ENCODE measurements at regions not wholly inside any gene's neighbourhood (a gene's known extent, or its start where the extent isn't known, plus 50 kb on each side); places are given as distances from the start of the nearest gene placed in this dataset.
A peak's percentile ranks its signal among the peaks of the same experiment; 100 is the strongest.

DNA sequence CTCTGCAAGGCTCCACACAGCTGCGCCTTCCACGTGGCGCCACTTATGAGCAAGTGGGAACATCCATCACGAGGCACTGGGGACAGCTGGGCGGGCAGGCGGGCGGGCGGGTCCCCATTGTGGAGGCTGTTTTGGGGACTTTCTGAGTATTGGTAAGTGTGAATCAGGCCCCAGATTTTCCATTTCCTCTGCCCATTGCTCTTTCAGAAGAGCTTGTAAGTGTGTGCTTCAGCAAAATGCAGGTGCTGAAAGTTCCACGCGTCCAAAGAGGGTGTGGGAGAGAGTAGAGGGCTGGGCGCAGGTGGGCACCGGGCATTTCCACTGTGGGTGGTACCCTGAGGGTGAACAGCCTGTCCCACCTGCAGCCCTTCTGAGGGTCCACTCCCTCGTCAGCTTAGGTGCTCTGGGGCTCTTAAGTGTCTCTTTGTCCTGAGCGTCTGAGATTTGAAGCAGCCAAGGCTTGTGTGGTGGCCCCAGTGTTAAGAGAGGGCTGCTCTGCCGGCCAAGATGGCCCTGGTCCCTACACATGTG, 177.1 kb downstream of the RPLP1 start:
- DNase-seq: no peak

DNA sequence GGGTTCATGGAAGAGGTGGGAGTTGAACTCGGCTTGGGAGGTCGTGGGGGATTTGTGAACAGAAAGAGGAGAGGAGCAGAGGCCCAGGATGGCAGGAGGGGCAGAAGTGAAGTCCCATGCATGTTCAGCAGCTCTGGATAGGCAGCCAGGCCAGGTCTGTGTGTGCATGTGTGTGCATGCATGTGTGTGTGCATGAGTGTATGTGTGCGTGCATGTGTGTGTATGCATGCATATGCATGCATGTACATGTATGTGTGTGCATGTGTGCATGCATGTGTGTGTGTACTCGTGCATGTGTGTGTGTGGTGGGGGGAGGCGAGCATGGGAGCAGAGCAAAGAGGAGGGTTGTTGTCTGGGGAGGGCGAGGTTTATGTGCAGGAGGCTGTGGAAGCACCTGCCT, 178.4 kb downstream of the RPLP1 start:
- DNase-seq: no peak

DNA sequence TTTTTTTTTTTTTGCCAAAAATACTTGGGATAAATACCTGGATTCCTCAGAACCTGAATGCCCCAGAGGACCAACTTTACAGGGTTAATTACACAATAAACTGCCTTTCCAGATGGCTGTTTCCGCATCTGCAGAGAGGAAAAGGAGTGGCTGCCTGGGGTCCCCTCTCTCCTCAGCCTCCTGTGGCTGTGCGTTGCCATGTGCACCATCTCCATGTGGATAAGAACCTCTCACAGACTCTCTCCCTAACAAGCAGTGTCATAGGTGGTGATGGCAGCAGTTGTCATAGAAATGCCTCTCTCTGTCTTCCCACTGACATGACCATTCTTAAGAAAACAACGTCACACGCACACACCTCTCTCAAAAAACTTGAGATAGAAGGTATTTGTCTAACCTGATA, 179.4 kb downstream of the RPLP1 start:
- no peak for DNase-seq

DNA sequence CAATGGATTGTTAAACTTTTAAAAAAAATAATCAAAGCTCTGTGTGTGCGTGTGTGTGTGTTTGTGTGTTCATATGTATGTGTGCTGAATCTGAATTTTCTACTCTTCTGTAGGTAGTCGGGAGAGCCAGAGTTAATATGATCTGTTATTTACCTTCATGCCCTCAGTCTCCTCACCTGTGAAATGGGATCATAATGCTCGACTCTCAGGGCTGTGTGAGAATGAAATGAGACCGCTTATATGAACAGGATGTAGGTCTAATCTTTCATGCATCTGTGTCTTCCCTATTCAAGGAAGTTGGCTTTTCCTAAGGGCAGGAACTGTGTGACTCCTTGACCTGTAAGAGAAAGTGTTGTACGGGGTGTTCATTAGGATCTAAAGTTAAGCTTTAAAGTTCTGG, 182.2 kb downstream of the RPLP1 start:
- no peak for DNase-seq

DNA sequence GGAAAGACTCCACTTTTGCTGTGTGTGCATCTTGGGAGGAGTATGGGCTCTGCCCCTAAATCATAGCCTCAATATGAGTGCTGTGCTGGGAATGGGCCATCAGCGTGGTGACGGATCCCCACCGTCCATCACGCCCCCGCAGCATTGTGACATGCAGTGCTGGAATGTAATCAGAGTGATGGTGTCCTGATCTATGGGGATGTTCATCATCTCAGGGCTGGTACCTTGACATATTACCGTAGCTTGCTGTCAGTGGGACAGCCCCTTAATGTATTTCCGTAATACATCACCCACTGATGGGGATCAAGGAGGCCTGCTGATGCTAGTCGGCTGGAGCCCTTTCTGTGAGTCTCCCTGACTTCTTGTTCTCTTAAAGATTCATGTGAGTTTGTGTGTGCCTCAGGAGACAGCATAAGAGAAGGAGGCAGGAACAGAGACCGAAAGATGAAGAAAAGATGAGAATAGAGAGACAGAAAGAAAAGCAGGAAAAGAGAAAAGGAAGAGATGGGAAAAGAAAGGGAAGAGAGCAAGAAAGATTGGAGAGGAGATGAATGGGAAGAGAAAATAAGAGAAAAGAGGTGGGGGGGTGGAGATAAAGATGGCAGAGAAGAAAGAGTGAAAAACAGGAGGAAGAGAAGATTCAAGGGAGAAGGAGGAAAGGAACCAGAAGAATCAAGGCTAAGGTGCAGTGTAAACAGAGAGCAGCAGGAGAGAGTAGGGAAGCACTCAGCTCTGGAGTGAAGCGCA, 183.7 kb downstream of the RPLP1 start:
- DNase-seq: no peak

DNA sequence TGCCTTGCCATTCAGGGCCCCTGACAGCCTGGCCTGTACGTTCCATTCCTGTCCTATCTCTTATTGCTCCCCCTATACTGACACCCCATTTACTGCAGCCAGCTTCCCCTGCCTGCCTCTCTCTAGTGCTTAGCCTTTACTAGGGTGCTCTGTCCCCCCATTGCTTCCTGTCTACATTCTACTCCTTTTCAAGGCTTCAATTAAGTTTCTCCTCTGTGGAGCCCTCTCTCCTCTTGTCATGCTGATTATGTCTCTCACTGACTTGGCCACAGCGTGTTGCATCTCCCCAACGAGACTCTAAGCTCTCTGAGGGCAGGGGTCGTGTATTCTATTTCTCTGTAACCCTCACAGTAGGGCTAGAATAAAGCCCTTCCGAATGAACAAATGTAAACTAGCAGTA, 185.2 kb downstream of the RPLP1 start:
- DNase-seq: no peak

DNA sequence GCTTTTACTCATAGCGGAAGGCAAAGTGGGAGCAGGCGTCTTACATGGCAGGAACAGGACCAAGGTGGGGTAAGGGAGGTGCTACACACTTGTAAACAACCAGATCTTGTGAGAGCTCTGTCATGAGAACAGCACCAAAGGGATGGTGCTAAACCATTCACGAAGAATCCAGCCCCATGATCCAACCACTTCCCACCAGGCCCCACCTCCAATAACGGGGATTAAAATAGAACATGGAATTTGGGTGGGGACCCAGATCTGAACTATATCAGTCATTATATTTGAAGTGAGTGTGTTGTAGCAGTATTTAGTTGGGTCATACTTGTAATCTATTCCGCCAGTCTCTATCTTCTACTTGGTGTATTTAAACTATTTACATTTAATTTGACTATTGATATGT, 190.9 kb downstream of the RPLP1 start:
- DNase-seq: no peak

DNA sequence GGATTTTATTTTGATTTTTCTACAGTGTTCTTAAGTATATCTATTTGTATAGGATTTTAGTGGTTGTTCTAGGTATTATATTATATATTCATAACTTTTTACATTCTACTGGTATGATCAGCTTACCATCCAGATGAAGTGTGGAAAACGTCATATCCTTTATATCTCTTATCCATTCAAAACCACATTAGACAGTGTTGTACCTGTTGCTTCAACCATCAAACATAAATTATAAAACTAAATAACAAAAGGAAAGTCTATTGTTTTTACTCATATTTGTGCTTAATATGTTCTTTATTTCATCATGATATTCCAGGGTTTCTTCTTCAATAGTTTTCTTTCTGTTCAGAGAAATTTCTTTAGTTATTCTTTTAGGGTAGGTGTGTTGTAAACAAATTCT, 191.4 kb downstream of the RPLP1 start:
- no peak for DNase-seq

DNA sequence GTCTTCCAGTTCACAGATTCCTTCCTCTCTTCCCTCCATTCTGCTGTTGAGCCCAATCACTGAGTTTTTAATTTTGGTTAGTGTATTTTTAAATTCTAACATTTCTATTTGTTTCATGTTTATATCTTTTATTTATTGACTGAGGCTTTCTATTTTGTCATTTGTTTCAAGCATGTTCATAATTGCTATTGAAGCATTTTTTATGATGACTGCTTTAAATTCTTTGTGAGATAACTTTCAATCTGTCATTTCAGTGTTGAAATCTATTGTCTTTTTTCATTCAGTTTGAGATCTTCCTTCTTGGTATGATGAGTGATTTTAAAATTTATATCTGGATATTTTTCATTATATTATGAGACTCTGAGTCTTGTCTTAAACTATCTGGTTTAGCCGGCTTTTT, 192.3 kb downstream of the RPLP1 start:
- no peak for DNase-seq

DNA sequence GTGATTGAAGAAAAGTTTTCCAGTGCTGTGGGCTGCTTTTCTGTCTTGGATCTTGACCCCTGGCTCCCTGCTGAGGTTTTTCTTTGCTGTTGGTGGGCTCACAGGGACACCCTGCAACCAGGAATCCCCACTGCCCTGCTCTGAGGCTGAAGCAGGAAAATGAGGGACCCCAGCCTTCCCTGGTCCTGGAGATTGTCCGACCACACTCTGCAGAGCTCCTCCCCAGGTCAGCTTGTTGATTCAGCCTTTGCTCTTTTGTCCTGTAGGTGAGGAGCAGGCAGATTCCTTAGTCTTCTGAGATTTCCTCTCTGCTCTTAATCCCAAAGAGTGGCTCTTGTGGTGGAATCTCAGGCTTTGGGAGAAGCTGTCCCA, 194.5 kb downstream of the RPLP1 start:
- DNase-seq: no peak

DNA sequence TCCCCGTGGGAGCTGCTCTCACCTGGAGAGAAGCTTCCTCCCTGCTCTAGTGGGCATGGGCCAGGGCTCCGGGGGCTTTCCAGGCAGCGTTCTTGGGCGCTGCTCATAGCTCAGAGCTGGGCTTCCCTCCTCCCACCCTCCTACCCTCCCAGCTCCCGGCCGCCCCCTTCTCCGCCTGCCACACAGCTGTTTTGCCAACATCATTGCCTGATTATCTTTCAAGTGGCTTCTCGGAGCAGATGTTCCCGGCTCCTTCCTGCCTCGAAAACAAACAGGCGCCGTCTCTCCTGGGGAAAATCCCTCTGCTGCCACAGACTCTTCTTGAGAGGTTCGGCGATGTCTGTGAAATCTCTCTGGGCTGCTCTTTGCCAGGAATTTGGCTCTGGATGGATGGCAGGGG, 195.6 kb downstream of the RPLP1 start:
- DNase-seq: no peak

DNA sequence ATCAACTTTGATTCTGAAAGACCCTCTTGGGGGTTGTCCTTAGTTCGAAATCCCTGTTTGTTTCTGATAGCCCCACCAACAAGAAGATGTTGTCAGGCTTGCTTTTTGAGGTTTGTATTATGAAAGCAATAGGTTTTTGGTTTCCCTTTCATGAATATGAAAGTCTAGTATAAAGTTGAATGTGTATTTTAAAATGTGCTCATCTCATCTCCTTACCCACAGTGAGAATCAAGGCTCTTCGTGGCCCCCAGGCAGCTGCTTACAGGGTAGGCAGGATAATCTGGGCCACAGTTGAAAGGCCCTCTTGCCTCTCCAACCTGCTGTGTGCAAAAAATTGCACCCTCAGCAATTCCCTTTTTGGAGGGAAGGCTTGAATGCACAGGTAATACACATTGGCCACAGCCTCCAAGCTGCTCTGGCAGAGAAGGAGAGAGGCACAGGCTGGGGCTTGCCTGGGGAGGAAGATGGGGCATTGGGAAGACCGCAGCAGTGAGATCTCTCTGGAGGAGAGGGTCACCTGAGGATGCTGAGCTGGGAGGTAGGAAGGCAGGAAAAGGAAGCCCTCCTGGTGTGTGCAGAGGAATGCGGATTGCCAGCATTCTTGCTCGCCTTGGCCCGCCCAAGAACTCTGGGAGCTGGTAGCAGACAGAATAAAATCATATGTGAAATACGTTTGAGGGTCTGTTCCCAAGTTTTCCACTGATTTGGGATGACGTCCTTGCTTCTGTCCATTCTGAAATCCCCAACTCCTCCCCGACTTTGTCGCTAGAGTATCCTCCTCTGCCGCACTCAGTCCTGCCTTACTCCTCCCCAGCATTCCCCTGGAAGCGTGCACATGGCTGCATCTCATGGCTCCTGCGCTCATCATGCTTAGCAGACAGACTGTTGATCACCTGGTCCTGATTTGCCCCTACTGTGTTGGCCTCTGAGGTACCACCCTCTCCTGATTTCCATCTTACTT, 196.4 kb downstream of the RPLP1 start:
- DNase-seq: no peak

DNA sequence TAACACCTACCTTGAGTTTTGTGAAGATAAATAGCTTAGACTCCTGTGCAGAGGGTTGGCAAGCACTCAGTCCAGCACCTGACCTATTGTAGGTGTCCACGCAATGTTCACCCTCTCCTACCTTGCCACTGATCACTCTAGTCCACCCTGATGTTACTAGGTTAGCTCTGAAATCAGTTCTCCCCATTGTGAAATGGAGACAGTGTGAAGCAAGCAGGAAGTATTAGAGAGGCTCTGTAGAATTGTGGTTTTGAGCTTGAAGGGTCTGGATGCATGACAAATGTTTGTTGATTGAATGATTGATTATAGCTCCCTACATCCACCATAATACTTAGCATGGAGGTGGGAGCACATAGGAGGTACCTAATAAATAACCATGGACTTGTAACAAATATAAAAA, 199.7 kb downstream of the RPLP1 start:
- no peak for DNase-seq

DNA sequence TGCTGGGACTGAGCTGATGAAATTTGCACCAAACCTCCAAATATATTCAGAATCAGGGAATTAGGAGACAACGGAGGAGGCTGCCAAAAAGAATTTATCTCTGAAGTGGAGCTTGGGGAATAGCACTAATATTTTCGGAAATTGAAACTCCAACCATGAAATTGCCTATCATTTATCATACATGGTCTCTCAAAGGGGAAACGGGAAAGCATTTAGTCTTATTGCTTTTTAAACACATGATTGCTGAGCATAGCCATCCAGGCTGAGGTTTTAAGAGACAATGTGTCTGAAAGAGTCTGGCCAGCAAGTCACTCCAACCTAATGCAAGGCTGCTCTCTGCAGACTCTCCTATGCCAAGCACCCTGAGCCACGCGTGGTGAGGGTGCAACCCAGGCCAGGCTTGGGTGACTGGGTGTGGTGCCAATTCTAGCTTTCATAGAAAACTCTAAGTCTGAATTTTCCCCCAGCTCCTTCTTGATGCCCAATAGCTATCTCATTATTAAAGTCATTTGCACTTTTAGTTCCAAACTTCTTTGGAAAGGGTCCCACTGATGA, 200.2 kb downstream of the RPLP1 start:
- no peak for DNase-seq

DNA sequence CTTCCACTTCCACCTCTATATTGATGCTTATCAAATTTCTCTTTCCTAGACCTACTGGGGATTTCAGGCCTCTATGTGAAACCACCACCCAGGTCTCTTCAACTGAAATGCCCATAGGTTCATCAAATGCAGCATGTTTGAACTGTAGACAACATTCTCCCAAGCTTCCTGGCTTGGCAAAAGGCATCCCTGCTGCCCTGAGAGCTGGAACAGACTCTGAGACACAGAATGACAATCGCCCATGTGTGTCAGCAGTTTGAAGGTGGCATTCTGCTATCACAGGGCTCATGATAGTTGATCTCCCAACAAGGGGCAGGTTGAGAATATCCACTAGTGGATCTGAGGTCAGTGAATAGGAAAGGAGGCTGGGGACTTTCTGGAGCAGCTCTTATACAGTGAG, 200.7 kb downstream of the RPLP1 start:
- no peak for DNase-seq

DNA sequence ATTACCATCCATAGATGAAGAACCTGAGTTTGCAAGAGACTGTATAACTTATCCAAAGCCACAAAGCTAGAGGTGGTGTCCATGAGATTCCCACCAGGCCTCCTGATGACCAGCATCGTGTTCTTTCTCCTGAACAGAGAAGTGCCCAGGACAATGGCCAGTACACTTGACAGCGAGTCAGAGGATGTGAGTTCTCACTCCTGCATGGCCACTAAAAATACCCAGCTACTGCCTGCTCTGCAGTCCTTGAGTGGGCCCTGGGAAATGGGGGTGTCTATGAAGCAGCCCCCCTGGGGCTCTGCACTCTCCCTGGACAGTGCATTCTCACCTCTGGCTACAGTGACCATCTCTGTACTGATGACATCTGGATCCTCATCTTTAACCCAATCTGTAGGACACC, 201.2 kb downstream of the RPLP1 start:
- DNase-seq: no peak

DNA sequence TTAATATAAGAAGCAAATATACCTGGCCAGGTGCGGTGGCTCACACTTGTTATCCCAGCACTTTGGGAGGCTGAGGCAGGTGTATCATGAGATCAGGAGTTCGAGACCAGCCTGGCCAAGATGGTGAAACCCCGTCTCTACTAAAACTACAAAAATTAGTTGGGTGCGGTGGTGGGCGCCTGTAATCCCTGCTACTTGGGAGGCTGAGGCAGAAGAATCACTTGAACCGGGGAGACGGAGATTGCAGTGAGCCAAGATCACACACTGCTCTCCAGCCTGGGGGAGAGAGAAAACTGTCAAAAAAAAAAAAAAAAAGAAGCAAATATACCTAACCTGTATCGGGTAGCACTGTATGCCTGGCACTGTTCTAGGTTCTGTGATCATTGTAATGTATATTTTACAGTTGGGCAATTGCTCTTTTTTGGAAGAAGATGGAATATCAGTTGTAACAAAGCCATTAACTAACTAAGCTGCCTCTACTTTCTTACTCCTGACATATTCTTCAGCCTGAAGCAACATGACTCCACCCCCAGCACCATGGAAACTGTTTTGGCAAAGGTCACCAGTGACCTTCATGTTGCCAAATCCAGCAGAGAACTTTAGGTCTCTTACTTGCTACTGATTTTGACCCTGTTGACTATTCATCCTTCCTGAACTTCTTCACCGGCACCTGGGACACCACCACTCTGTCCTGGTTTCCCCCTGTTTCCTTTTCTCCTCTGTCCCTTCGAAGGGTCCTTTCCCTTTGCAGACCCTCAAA, 203.8 kb downstream of the RPLP1 start:
- DNase-seq: no peak

DNA sequence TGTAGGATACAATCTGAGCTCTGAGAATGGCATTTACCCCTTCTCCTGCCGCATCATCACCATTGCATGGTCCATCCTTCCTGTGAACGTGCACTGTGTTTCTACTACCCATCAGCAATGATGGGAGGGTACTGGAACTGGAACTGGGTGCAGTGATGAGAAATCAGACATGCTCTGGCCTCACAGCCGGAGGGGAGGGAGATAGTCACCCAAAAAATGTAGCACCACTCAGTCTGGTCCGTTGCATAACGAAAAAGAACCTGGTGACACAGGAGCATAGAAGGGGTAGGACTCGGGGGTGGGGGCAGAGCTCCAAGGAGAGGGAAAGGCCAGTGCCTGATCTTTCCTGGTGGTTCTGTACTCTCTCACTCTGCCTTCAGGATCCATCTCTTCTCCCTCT, 205.0 kb downstream of the RPLP1 start:
- no peak for DNase-seq

DNA sequence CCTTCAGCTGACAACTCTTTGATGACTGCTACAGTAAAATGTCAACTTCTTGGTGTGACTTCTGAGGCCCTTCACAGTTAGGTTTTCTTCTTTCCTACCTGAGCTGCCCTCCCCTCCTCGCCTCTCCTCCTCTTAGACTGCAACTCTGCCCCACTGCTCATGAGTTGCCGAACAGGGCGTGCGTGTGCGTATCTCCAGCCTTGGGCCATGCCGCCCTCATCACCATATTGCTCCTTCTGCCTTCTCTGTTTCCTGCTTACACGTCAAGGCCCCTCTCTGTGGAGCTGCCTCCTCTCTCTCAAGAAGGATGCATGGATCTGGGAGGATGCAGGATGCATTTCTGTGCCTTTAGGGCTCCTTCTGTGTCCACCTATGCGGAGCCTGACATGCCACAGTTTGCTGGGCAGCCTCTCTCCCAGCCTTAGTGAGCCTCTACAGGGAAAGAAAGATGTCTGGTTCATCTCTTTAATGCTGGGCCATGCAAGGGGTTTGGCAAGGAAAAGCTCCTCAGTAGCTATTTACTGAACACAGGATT, 205.9 kb downstream of the RPLP1 start:
- DNase-seq: no peak

DNA sequence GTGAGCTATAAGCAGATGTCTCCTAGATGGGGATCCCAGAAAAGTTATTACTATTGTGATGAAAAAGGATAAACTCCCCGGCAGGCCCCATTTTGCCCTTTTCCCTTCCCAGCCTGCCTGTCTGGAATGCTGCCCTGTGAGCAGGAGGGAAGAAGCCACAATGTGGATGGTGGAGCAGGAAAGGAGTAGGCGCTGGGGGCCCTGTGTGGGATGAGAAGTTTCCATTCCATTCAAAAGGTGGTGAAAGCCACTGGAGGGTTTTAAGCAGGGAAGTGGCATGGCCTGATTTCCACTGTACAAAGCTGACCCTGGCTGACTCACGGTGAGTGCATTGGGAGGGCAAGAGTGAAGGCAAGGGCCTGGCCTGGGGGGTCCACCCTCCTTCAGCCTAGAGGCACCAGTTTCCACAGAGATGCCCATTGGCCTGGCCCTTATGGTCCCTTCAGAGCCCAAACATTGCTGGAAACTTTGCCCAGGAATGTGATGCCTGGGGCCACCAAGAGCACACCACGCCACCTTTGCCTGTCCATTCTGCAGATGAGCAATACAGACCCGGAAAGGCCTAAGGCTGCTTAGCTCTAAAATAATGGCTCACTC, 206.9 kb downstream of the RPLP1 start:
- DNase-seq: no peak

DNA sequence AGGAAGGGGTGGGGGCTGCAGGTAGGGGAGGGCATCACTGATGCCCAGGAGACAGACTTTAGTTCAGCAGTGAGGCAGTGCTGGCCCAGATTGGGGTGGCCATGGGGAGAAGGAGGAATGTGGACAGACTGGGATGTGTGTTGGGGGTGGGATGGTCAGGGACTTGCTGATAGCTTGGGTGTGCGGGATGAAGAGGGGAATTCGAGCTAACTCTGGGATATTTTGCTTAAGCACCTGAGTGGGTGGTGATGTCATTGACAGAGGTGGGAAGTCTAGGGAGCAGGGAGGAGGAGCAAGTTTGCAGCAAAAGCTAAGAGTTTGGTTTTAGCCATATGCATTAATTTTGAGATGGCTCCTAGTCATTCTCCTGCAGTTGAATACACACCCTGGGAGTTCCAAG, 207.5 kb downstream of the RPLP1 start:
- no peak for DNase-seq

DNA sequence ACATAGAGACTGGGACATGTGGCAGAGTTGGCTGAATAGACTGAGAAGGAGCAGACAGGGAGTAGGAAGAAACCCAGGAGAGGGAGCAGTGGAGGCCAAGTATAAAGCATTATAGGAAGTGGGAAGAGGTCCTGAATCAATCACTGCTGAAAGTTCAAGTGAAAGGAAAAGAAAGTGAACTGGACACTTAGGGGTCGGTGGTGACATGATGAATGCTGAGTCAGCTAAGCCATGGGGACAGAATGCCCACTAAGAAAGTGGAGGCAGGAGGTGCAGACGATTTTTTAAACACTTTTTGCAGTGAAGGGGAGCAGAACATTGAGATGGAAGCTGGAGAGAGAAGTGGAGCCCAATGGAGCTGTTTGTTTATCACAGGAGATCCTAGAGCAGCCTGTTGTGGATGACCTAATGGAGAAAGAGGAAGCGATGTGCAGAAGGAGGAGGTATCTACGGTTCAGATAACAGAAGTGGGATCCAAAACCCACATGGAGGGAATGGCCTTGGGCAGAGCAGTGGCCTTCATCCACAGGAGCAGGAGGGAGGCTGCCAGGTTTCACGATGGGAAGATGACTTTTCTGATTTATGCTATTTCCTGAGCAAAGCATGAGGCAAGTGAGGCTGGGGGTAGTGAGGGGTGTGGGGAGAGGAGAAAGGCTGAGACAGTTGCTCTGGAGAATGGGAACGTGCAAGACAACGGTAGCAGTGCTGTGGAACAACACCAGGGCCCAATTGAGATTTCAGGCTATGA, 208.2 kb downstream of the RPLP1 start:
- DNase-seq: peak; percentile 84
